Body of pancreas (tissue), 4 donors: ENCODE measurements at regions not wholly inside any gene's neighbourhood (a gene's known extent, or its start where the extent isn't known, plus 50 kb on each side); places are given as distances from the start of the nearest gene placed in this dataset.

Source experiments
- POLR2A ChIP-seq, 3 donors: fragments of 450-650 bp; IDR thresholded peaks; one replicate each; pipeline ENCODE4 v1.6.1; 2016; ENCODE audit warnings: antibody characterized with exemption in 3 of 3, mild to moderate bottlenecking in 2 of 3
- TF ChIP-seq, protein P1 (sequence below), 7 experiments: fragments of 450-650 bp in 4 of 7; fragments of 200-600 bp in 3 of 7; sonication (generic) in 3 of 7; IDR thresholded peaks; one replicate each; pipeline ENCODE4 v1.5.1; 2016 to 2019; ENCODE audit warnings: antibody characterized with exemption in 7 of 7

DNA sequence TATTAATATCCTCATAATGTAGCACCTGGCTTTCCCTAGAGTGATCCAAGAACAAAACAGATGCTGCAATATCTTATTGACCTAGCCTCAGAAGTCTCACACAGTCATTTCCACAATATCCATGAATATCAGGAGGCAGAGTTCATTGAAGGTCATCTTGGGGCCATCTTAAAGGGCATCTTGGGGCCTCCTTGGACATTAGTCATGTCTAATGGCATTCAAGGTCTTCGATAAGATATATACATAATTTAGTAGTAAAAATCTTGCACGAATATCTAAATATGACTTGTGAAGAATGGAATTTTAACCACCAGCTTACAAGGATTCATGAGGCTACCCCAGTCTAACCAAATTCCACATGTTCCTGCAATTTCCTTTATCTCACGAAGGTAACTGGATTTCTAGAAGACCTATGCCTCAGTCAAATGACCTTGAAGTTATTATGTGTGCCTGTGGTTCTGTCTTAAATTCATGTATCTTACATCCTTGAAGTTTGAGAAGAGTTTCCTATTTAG, 163.6 kb upstream of the SPEF2 start:
- TF ChIP-seq, protein P1, sequence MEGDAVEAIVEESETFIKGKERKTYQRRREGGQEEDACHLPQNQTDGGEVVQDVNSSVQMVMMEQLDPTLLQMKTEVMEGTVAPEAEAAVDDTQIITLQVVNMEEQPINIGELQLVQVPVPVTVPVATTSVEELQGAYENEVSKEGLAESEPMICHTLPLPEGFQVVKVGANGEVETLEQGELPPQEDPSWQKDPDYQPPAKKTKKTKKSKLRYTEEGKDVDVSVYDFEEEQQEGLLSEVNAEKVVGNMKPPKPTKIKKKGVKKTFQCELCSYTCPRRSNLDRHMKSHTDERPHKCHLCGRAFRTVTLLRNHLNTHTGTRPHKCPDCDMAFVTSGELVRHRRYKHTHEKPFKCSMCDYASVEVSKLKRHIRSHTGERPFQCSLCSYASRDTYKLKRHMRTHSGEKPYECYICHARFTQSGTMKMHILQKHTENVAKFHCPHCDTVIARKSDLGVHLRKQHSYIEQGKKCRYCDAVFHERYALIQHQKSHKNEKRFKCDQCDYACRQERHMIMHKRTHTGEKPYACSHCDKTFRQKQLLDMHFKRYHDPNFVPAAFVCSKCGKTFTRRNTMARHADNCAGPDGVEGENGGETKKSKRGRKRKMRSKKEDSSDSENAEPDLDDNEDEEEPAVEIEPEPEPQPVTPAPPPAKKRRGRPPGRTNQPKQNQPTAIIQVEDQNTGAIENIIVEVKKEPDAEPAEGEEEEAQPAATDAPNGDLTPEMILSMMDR (IDR thresholded peaks at IDR 0.05), result no peak
- no peak for TF ChIP-seq POLR2A (IDR thresholded peaks at IDR 0.05)
